NCI-H748 (cell line): ENCODE measurements at regions not wholly inside any gene's neighbourhood (a gene's known extent, or its start where the extent isn't known, plus 50 kb on each side); places are given as distances from the start of the nearest gene placed in this dataset.

ENCODE experiments used
- DNase-seq: peaks from one replicate; lab custom pipeline; 2025; ENCODE audit not compliant: unreplicated experiment; lab: John Stamatoyannopoulos, UW

- no peak for DNase-seq
Measured at GRCh38 chr5:68161156-68161555, 54.4 kb upstream of the PIK3R1 start.

- no peak for DNase-seq
Measured at GRCh38 chr5:68159224-68159951, 56.2 kb upstream of the PIK3R1 start.

DNA sequence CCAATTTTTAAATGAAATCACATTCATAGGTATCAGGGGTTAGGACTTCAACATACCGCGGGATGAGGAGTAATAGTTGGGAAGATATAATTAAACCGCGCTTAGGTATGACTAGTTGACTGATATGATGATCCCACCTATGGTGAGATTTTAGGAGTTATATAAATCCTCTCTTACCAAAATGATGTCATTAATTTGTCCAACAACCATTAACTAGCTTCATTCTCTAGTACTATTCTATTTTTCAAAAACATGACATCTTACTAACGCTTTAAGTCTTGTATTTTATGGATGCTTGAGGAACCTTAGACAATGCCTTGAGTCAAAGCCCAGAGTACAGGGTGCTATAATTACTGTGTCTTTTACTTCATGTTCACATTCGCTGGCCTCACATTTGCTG lies 59.6 kb upstream of the PIK3R1 start:
- DNase-seq, result no peak

DNA sequence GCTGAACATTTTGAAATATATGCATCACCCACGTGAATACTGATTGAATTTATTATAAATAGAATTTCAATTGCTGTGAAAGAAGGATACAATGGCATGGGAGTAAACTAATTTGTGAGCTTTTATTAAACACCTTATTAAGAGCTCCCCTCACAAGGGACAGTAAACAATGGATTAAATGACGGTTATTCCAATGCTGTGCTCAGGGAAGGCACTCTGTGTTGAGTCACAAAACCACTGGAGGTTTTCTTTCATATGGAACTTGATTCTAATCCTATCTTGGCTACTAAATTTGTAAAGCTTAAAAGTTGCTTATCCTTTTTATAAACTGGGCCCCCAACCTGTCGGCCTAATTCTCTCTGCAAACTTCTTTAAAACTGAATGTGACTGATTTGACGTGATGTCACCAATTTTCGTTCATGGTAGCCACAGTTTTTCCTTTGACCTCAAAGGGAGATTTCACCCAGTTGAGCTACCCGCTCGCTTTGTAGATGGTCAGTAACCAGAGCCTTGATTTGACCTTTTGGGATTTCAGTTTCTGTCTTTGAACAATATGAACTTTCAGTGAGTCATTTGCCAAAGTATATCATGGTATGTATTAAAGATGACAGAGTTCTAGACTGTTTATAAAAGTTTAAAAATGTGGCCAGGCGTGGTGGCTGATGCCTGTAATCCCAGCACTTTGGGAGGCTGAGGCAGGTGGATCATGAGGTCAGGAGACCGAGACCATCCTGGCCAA lies 61.3 kb upstream of the PIK3R1 start:
- no peak for DNase-seq

GRCh38 chr5:68151812-68152211 lies 63.7 kb upstream of the PIK3R1 start:
- no peak for DNase-seq

DNA sequence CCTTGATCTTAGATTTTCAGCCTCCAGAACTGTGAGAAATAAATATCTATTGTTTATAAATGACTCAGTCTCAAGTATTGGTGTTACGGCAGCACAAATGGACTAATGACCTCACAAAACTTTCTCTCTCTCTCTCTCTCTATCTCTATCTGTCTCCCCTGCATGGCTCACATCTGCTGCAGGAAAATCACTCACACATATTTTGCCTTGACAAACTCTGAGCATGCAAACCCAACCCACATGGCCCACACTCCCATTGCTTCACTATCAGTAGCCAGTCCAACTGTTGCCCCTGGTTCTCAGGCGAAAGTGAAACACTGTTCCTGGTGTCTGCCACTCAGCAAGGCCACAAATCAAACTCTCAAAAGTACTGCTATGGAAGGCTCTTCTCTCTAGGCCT lies 66.4 kb upstream of the PIK3R1 start:
- DNase-seq, result no peak

- no peak for DNase-seq
Measured at GRCh38 chr5:68148096-68148495, 67.5 kb upstream of the PIK3R1 start.

DNA sequence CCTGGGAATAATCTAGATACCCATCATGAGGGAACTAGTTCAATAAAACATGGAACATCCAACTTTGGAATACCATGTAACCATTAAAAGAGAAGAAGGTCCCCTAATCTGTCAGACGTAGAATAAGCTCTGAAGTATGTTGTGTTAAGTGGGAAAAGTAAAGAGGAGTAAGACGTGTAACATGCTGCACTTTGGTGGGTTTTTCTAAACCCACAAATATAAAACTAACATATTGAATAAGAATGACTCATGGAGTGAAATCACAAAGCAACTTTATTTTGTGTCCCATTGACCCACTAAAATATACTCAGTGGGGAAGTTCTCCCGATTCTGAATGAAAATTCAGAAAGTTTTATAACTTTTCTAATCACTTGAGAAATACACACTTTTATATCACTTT lies 67.9 kb upstream of the PIK3R1 start:
- no peak for DNase-seq

- no peak for DNase-seq
Measured at GRCh38 chr5:68141494-68141893, 74.1 kb upstream of the PIK3R1 start.

DNA sequence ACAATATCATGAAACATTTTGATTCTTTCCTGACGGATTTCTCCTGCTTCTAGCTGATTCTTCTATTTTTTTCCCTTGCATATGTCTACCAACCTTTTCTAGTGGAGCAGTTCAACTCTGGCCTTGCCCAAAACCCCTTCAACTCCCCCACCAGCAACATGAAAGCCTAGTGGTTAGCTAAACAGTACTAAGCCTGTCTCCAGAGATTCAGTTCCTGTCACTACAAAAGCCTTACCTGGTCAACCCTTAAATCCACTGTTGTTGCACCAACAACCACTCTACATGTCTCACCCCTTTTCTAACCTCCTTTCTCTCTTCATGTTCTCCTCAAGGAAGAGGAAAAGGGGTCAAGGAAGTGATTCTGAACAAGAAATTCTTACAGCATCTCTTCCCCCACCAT lies 74.8 kb upstream of the PIK3R1 start:
- no peak for DNase-seq

DNA sequence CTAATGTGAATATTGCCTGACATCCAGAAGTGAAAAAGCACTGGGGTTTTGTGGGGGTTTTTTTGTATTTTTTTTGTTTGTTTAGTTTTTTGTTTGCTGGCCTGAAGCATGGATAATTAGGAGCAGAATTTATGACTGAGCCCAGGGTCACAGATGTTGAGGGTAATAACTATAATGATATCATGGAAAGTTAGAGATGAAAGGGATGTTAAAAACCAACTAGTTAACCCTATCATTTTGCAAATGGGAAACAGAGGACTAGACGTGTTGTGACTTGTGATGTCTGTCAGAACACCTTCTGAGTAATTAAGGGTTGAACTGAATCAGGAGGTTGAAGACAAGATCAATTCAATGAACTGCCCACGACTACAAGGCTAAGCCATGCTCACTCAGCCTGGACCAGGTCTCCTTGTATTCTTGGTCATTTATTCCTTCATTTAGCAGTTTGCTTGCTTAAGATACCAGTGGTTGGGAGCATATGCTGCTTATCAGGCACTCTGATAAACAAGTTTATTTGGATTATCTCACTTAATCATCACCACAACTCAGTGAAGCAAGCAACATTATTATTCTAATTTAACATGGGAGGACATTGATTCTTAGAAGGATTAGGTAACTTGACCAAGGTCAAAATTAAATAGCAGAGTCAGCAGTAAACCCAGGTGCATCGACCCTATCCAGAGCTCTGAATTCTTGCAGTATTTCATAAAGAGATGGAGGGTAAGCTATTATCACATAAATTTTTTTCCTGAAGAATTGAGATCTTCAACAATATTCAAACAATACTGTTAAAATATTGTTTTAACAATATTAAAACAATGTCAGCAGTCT lies 75.7 kb upstream of the PIK3R1 start:
- peak; percentile 98 for DNase-seq

DNA sequence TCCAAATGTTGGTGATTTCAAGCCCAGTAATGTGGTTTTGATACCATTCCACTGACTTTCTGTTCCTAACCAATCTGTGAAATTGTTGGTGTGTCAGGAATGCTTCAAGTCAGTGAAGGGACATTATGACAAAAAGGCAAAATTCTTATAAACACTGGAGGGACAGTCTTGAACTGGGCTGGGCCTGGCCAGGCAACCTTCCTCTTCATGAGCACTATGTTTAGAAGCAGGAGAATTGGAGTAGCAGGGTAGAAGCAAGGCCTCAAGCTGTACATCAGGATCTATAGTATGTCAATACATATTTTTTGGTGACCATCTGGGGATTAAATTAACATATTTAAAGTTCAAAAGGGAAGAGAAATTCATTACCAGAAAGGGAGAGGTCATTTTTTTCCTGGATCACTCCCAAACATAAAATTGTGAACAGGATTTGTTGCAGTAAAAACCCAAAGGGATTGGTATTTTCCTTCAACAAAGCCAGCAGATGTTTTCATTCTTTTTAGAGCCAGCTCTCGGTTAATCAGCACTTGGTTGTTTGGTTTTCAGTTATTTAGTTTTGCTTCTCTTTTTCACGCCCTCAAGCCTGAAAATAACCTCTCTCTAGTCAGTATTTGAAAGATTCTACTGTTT lies 77.9 kb upstream of the PIK3R1 start:
- no peak for DNase-seq

DNA sequence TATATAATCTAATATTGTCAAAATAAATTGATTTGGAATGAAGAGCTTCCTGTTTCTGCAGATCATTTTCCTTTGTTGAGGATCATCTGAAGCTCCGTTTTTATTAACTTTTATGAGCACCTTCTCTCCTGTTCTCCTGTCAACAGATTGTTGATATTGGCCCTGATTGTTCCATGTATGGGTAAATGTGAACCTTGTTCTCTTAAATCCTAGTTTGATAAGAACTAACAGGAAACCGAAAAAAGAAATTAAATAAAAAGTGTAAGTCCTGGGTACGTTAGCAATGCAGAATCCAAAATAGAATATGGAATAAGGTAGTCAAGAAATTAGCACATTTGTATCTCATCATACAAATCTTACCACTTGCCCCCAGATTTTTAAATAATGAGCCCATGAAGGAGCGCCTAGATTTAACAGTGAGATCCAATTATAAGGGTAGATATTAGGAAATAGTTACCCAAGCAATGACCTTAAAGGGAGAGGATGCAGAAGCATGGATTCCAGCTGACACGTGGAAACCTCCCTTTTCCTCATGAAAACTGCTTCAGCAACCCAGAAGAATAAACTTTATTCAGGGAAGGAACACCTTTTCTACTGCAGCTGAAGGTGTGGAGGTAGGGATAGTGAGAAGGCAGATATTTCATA lies 80.8 kb upstream of the PIK3R1 start:
- no peak for DNase-seq

DNA sequence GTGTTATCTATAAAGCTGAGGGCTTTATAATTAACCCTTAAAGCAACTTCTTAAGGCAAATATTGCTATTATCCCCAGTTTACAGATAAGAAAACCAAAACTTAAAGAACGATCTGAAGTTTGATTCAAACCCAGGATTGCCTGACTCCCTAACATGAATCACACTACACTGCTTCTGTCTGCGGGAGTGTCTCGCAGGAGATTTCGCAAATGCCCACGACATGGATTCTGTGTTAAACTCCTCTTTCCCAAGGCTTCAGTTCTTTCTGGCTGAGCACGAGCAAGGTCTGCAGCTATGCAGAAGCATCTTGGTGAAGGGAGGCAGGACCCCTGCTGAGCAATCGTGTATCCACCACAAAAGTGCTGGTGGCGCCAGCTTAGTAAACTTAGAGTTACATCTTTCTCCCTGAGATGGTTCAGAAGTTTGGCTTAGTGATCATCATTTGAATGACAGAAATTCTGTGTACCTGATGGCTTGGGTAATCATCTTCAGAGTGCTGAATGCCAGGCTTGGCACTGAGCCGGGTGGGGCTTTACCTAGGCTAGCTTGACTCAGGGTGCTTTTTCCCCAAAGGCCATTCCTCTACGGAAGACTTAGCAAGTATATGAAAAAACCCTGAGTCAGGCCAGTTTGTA lies 81.4 kb upstream of the PIK3R1 start:
- no peak for DNase-seq

GRCh38 chr5:68130253-68130652 lies 85.3 kb upstream of the PIK3R1 start:
- no peak for DNase-seq

GRCh38 chr5:68129364-68129763 lies 86.2 kb upstream of the PIK3R1 start:
- no peak for DNase-seq

GRCh38 chr5:68126886-68127285 lies 88.7 kb upstream of the PIK3R1 start:
- no peak for DNase-seq

DNA sequence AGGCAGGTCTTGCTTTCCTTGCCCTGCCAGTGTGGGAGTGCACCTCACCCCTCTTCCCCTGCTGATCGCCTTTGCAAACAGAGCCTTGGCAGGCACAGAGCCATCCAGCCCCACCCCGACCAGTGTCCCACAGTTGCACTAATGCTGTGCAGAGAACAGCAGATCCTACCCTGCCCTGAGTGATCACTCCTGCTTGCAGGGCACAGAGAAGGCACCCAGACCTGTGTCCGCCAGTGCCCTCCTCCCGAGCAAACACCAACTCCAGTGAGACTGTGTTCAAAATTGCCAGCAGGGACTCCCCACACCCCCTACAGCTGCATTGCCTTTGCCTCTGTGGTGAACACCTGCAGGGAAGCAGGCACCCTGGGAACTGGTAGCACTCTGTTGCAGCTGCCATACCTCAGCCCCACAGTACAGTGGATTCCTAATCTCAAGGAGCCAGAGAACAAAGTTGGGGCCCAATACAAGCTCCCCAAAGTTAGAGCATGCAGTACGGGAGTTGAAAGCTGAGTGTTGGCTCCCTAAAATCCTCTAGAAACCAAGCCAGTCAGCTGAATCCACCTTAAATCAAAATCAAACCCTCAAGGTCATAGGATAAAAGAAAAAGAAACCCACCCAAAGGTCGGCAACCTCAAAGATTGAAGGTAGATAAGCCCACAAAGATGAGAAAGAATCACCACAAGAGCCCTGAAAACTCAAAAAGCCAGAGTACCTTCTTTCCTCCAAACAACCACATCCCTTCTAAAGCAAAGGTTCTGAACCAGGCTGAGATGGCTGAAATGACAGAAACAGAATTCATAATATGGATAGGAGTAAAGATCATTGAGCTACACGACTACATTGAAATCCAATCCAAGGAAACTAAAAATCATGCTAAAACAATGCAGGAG lies 92.9 kb upstream of the PIK3R1 start:
- DNase-seq, result no peak

DNA sequence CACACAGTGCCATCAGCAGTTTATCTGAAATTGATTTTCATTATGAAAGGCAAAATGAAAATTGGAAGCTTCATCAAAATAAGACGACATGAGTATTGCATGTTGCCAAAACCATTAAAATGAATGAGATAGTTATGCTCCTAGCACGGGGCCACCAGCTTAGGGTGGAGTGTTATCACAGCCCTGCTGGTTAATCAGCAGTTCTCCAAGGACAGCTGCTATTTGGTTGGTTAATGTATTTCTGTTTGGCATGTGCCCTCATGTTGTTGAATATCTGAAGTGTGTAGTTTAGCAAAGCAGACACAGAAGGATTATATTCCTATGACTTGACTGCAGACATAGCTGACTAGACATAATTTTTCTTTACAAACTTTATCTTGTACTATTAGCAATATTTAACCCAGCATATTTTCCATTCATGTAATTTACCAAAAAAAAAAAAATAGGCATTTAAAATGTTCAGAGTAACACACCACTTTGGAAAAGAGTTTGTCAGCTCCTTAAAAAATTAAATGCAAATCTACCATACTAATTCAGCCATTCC lies 98.6 kb upstream of the PIK3R1 start:
- peak; percentile 26 for DNase-seq
